ENCODE measurements at regions not wholly inside any gene's neighbourhood (a gene's known extent, or its start where the extent isn't known, plus 50 kb on each side); places are given as distances from the start of the nearest gene placed in this dataset.

DNA sequence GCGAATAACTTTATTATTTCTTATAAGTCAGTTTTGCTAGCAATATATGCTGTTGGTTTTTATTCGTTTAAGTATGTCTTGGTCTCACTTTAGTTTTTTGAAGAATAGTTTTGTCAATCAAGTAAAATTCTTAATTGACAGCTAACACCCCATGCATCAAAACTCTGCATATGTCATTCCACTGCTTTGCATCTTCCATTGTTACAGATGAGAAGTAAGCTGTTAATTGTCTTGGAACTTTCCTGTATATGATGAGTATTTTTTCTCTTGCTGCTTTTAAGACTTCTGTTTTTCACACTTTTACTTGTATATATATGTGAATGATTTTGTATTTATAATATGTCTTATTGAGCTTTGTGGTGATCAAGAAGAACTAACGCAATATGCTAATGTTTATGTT, 1048.4 kb downstream of the CNTNAP5 start:
- TF ChIP-seq, protein P1, sequence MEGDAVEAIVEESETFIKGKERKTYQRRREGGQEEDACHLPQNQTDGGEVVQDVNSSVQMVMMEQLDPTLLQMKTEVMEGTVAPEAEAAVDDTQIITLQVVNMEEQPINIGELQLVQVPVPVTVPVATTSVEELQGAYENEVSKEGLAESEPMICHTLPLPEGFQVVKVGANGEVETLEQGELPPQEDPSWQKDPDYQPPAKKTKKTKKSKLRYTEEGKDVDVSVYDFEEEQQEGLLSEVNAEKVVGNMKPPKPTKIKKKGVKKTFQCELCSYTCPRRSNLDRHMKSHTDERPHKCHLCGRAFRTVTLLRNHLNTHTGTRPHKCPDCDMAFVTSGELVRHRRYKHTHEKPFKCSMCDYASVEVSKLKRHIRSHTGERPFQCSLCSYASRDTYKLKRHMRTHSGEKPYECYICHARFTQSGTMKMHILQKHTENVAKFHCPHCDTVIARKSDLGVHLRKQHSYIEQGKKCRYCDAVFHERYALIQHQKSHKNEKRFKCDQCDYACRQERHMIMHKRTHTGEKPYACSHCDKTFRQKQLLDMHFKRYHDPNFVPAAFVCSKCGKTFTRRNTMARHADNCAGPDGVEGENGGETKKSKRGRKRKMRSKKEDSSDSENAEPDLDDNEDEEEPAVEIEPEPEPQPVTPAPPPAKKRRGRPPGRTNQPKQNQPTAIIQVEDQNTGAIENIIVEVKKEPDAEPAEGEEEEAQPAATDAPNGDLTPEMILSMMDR (conservative IDR thresholded peaks at IDR 0.05; ENCODE audit: low read depth, low read length): no peak
- TF ChIP-seq EZH2 (IDR thresholded peaks at IDR 0.05; ENCODE audit: borderline replicate concordance, low read depth, low read length, poor library complexity, severe bottlenecking): no peak
